ENCODE measurements at regions not wholly inside any gene's neighbourhood (a gene's known extent, or its start where the extent isn't known, plus 50 kb on each side); places are given as distances from the start of the nearest gene placed in this dataset.

- ChIA-PET CTCF (interaction anchor here (0.7 kb wide), 1 partner anchor 10 kb away, joined by 4 read pairs; no protein-coding TSS in a partner anchor), POLR2A (no interaction called here)
- peaks cover 5% of the 10 kb centered on the region for H3K4me1 ChIP-seq (ENCODE audit: control insufficient read depth, insufficient read depth, low read length)
- TF ChIP-seq ZNF416 (tag by site-specific recombination; IDR thresholded peaks at IDR 0.05): no peak
- TF ChIP-seq ZNF10 (tag by site-specific recombination; IDR thresholded peaks at IDR 0.05): no peak
- no peak for TF ChIP-seq ZBTB44 (tag by site-specific recombination; IDR thresholded peaks at IDR 0.05)
- no peak for TF ChIP-seq ZNF433 (tag by site-specific recombination; IDR thresholded peaks at IDR 0.05; ENCODE audit: low read depth)
- H3K4me3 ChIP-seq (ENCODE audit: low read depth, low read length): no peak overlapping the region
- H3K27ac ChIP-seq (ENCODE audit: extremely low read depth, low read depth, low read length): no peak overlapping the region
- no peaks in the 10 kb centered on the region for H3K36me3 ChIP-seq (ENCODE audit: control insufficient read depth in 2 of 2, insufficient read depth in 1 of 2, low read length in 2 of 2)
- H3K9me3 ChIP-seq (ENCODE audit: control insufficient read depth, insufficient read depth, low read depth, low read length): no peaks in the 10 kb centered on the region
Observed at GRCh38 chr12:22991250-22991844, 366.4 kb downstream of the ETNK1 start.

- H3K4me1 ChIP-seq (ENCODE audit: control insufficient read depth, insufficient read depth, low read length): peaks cover 5% of the 10 kb centered on the region
- no peak overlapping the region for H3K4me3 ChIP-seq (ENCODE audit: low read depth, low read length)
- ChIA-PET POLR2A (no interaction called here), CTCF (no interaction called here)
- TF ChIP-seq ZNF626 (tag by site-specific recombination; IDR thresholded peaks at IDR 0.05) (no peak), OSR2 (tag by site-specific recombination; IDR thresholded peaks at IDR 0.05) (peak; percentile 52; the same call in 1 of the 2 replicates), ZNF18 (tag by site-specific recombination; IDR thresholded peaks at IDR 0.05) (no peak), FEZF1 (tag by site-specific recombination; IDR thresholded peaks at IDR 0.05) (peak; percentile 54; the same call in 1 of the 2 replicates), ZNF184 (tag by site-specific recombination; IDR thresholded peaks at IDR 0.05) (no peak), ZNF549 (tag by site-specific recombination; IDR thresholded peaks at IDR 0.05) (0 out of 2 replicates have a peak, but pooled peaks have one; percentile 1), ZNF350 (tag by site-specific recombination; IDR thresholded peaks at IDR 0.05) (no peak), YY2 (tag by site-specific recombination; IDR thresholded peaks at IDR 0.05) (no peak), ZNF677 (tag by site-specific recombination; IDR thresholded peaks at IDR 0.05) (no peak), ZNF26 (tag by site-specific recombination; IDR thresholded peaks at IDR 0.05) (no peak)
- no peak overlapping the region for H3K27ac ChIP-seq (ENCODE audit: extremely low read depth, low read depth, low read length)
- no peaks in the 10 kb centered on the region for H3K36me3 ChIP-seq (ENCODE audit: control insufficient read depth in 2 of 2, insufficient read depth in 1 of 2, low read length in 2 of 2)
- no peaks in the 10 kb centered on the region for H3K9me3 ChIP-seq (ENCODE audit: control insufficient read depth, insufficient read depth, low read depth, low read length)
Observed at GRCh38 chr12:22993609-22994315, 368.8 kb downstream of the ETNK1 start.

- Histone ChIP-seq H3K9me3 (ENCODE audit: control insufficient read depth, insufficient read depth, low read depth, low read length) (no peaks in the 10 kb centered on the region), H3K36me3 (ENCODE audit: control insufficient read depth in 2 of 2, insufficient read depth in 1 of 2, low read length in 2 of 2) (no peaks in the 10 kb centered on the region), H3K4me1 (ENCODE audit: control insufficient read depth, insufficient read depth, low read length) (peaks cover 5% of the 10 kb centered on the region), H3K4me3 (ENCODE audit: low read depth, low read length) (no peak overlapping the region), H3K27ac (ENCODE audit: extremely low read depth, low read depth, low read length) (no peak overlapping the region)
- TF ChIP-seq ZNF146 (tag by site-specific recombination; IDR thresholded peaks at IDR 0.05) (no peak), GLIS1 (tag by site-specific recombination; IDR thresholded peaks at IDR 0.05) (no peak), ZBTB20 (tag by site-specific recombination; IDR thresholded peaks at IDR 0.05) (no peak), ZNF223 (tag by site-specific recombination; IDR thresholded peaks at IDR 0.05) (no peak), ZNF155 (tag by site-specific recombination; IDR thresholded peaks at IDR 0.05) (no peak), SP2 (tag by site-specific recombination; IDR thresholded peaks at IDR 0.05) (no peak), ATF2 (tag by site-specific recombination; IDR thresholded peaks at IDR 0.05; ENCODE audit: low read depth) (no peak), ZNF658 (tag by site-specific recombination; IDR thresholded peaks at IDR 0.05) (no peak), BCL11B (tag by site-specific recombination; IDR thresholded peaks at IDR 0.05; ENCODE audit: low read depth) (no peak), ZNF488 (tag by site-specific recombination; IDR thresholded peaks at IDR 0.05) (no peak)
- CTCF ChIA-PET: no interaction called here
- POLR2A ChIA-PET: no interaction called here
Observed at GRCh38 chr12:22994316-22994675, 369.3 kb downstream of the ETNK1 start.
